Limb (tissue), 2 donors: ENCODE measurements at regions not wholly inside any gene's neighbourhood (a gene's known extent, or its start where the extent isn't known, plus 50 kb on each side); places are given as distances from the start of the nearest gene placed in this dataset.
"Not testable (repeated sequence)": the region's sequence is repeated elsewhere in the genome, so short reads cannot be mapped to it uniquely, and the experiment has no call there.

Experiments
- DNase-seq, 2 donors: peaks; one replicate each; pipeline ENCODE4 v3.0.0-alpha.2; 2016; ENCODE audit errors: extremely low spot score in 2 of 2

GRCh38 chr12:64552510-64552909 lies 57.8 kb upstream of the RASSF3 start:
- DNase-seq: not testable (repeated sequence)

GRCh38 chr12:64553689-64554088 lies 56.6 kb upstream of the RASSF3 start:
- not testable (repeated sequence) for DNase-seq

GRCh38 chr12:64556231-64556630 lies 54.1 kb upstream of the RASSF3 start:
- no peak for DNase-seq

GRCh38 chr12:64558754-64559153 lies 51.5 kb upstream of the RASSF3 start:
- no peak for DNase-seq

- peak in 1 of 2 donors; percentile 64 for DNase-seq
Measured at GRCh38 chr12:64560396-64561301, 49.6 kb upstream of the RASSF3 start.
